HEK293 (cell line): ENCODE measurements at regions not wholly inside any gene's neighbourhood (a gene's known extent, or its start where the extent isn't known, plus 50 kb on each side); places are given as distances from the start of the nearest gene placed in this dataset.

ENCODE experiments used
- CTCF ChIA-PET: fragments of 350-600 bp; formaldehyde crosslinking; extraction: SDS; loops from one replicate; lab custom pipeline; 2021; ENCODE audit warnings: antibody characterized with exemption; lab: Yijun Ruan, JAX
- POLR2A ChIA-PET: fragments of 300-600 bp; formaldehyde crosslinking; extraction: SDS; loops from one replicate; lab custom pipeline; 2020; ENCODE audit warnings: antibody characterized with exemption, inconsistent platforms; lab: Yijun Ruan, JAX
- H3K27ac ChIP-seq: fragments of 200-500 bp; sonication (Bioruptor generic); 2 replicates; pipeline ENCODE4 v1.5.1; 2014; ENCODE audit warnings: low read depth, low read length, control low read depth, inconsistent platforms; ENCODE audit errors: extremely low read depth
- H3K36me3 ChIP-seq, 2 experiments: fragments of 200-500 bp in 1 of 2; sonication (Bioruptor generic) in 1 of 2; 1 replicate in 1 of 2; 2 replicates in 1 of 2; pipeline ENCODE4 v1.5.1; 2014 to 2017; ENCODE audit warnings: inconsistent platforms in 2 of 2, low read length in 2 of 2; ENCODE audit not compliant: control insufficient read depth in 2 of 2, insufficient read depth in 1 of 2
- H3K4me1 ChIP-seq: fragments of 200-500 bp; sonication (Bioruptor generic); 2 replicates; pipeline ENCODE4 v1.5.1; 2014; ENCODE audit warnings: mild to moderate bottlenecking, low read length, inconsistent platforms; ENCODE audit not compliant: control insufficient read depth, insufficient read depth
- H3K4me3 ChIP-seq: 2 replicates; pipeline ENCODE4 v1.5.1; 2011; ENCODE audit warnings: low read depth, mild to moderate bottlenecking, control low read depth, low read length, moderate library complexity
- H3K9me3 ChIP-seq: fragments of 200-500 bp; sonication (Bioruptor generic); 2 replicates; pipeline ENCODE4 v1.5.1; 2014; ENCODE audit warnings: low read depth, low read length, inconsistent platforms; ENCODE audit not compliant: control insufficient read depth, insufficient read depth
- AEBP2 ChIP-seq: fragments of 450-650 bp; formaldehyde crosslinking; IDR thresholded peaks from 2 replicates; pipeline ENCODE4 v1.5.1; 2016; ENCODE audit warnings: missing biosample characterization, missing genetic modification characterization, borderline replicate concordance
- KLF10 ChIP-seq: fragments of 450-650 bp; IDR thresholded peaks from 2 replicates; pipeline ENCODE4 v1.5.1; 2018; ENCODE audit warnings: missing biosample characterization, mild to moderate bottlenecking, missing genetic modification characterization
- OSR2 ChIP-seq: fragments of 450-650 bp; formaldehyde crosslinking; IDR thresholded peaks from 2 replicates; pipeline ENCODE4 v1.5.1; 2016; ENCODE audit warnings: missing biosample characterization, missing genetic modification characterization
- PRDM1 ChIP-seq: fragments of 450-650 bp; formaldehyde crosslinking; IDR thresholded peaks from 2 replicates; pipeline ENCODE4; 2016; ENCODE audit warnings: missing biosample characterization, missing genetic modification characterization
- SP3 ChIP-seq: fragments of 450-650 bp; formaldehyde crosslinking; IDR thresholded peaks from 2 replicates; pipeline ENCODE4 v1.5.1; 2016; ENCODE audit warnings: missing biosample characterization, missing genetic modification characterization
- TSHZ1 ChIP-seq: fragments of 450-650 bp; formaldehyde crosslinking; IDR thresholded peaks from 2 replicates; pipeline ENCODE4 v1.5.1; 2016; ENCODE audit warnings: missing biosample characterization, missing genetic modification characterization, borderline replicate concordance
- ZBTB10 ChIP-seq: fragments of 450-650 bp; formaldehyde crosslinking; IDR thresholded peaks from 2 replicates; pipeline ENCODE4 v1.5.1; 2016; ENCODE audit warnings: missing biosample characterization, missing genetic modification characterization
- ZBTB21 ChIP-seq: fragments of 450-650 bp; formaldehyde crosslinking; IDR thresholded peaks from 2 replicates; pipeline ENCODE4 v1.5.1; 2017; ENCODE audit warnings: missing biosample characterization, missing genetic modification characterization
- ZNF248 ChIP-seq: fragments of 450-650 bp; formaldehyde crosslinking; IDR thresholded peaks from 2 replicates; pipeline ENCODE4 v1.5.1; 2017; ENCODE audit warnings: missing biosample characterization, missing genetic modification characterization
- ZNF449 ChIP-seq: fragments of 450-650 bp; formaldehyde crosslinking; IDR thresholded peaks from 2 replicates; pipeline ENCODE4 v1.5.1; 2017; ENCODE audit warnings: missing biosample characterization, mild to moderate bottlenecking, missing genetic modification characterization, moderate library complexity
- ZNF48 ChIP-seq: fragments of 450-650 bp; formaldehyde crosslinking; IDR thresholded peaks from 2 replicates; pipeline ENCODE4 v1.5.1; 2016; ENCODE audit warnings: missing biosample characterization, missing genetic modification characterization
- ZNF521 ChIP-seq: fragments of 450-650 bp; formaldehyde crosslinking; IDR thresholded peaks from 2 replicates; pipeline ENCODE4 v1.5.1; 2017; ENCODE audit warnings: missing biosample characterization, mild to moderate bottlenecking, missing genetic modification characterization
- ZNF529 ChIP-seq: fragments of 450-650 bp; formaldehyde crosslinking; IDR thresholded peaks from 2 replicates; pipeline ENCODE4 v1.5.1; 2017; ENCODE audit warnings: missing genetic modification characterization, missing biosample characterization; ENCODE audit not compliant: insufficient replicate concordance
- ZNF530 ChIP-seq: fragments of 450-650 bp; formaldehyde crosslinking; IDR thresholded peaks from 2 replicates; pipeline ENCODE4 v1.5.1; 2016; ENCODE audit warnings: low read depth, missing biosample characterization, missing genetic modification characterization
- ZNF600 ChIP-seq: fragments of 450-650 bp; formaldehyde crosslinking; IDR thresholded peaks from 2 replicates; pipeline ENCODE4 v1.5.1; 2016; ENCODE audit warnings: missing biosample characterization, missing genetic modification characterization
- ZNF624 ChIP-seq: fragments of 450-650 bp; formaldehyde crosslinking; IDR thresholded peaks from 2 replicates; pipeline ENCODE4 v1.5.1; 2017; ENCODE audit warnings: missing biosample characterization, missing genetic modification characterization
- ZNF843 ChIP-seq: fragments of 450-650 bp; formaldehyde crosslinking; IDR thresholded peaks from 2 replicates; pipeline ENCODE4 v1.5.1; 2016; ENCODE audit warnings: missing biosample characterization, missing genetic modification characterization
- ZSCAN16 ChIP-seq: fragments of 450-650 bp; formaldehyde crosslinking; IDR thresholded peaks from 2 replicates; pipeline ENCODE4 v1.5.1; 2016; ENCODE audit warnings: missing biosample characterization, missing genetic modification characterization
- ZSCAN23 ChIP-seq: fragments of 450-650 bp; formaldehyde crosslinking; IDR thresholded peaks from 2 replicates; pipeline ENCODE4 v1.5.1; 2016; ENCODE audit warnings: missing biosample characterization, missing genetic modification characterization
- ZSCAN4 ChIP-seq: fragments of 450-650 bp; formaldehyde crosslinking; IDR thresholded peaks from 2 replicates; pipeline ENCODE4 v1.5.1; 2017; ENCODE audit warnings: missing biosample characterization, missing genetic modification characterization
- TF ChIP-seq, protein P1 (sequence below): IDR thresholded peaks from 2 replicates; pipeline ENCODE4 v1.6.1; 2011; ENCODE audit warnings: mild to moderate bottlenecking, low read depth, low read length, borderline replicate concordance
- TF ChIP-seq, protein P2 (sequence below): fragments of 450-650 bp; formaldehyde crosslinking; IDR thresholded peaks from 2 replicates; pipeline ENCODE4 v1.5.1; 2016; ENCODE audit warnings: missing biosample characterization, missing genetic modification characterization

DNA sequence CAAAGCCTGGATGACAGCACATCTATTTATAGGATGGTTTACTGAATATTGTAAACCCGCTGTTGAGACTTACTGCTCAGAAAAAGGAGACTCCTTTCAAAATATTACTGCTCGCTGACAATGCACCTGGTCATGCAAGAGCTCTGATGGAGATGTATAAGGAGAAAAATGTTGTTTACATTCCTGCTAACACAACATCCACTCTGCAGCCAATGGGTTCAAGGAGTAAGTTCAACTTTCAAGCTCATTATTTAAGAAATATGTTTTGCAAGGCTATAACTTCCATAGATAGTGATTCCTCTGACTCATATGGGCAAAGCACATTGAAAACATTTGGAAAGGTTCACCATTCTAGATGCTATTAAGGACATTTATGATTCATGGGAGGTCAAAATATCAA lies 201.7 kb downstream of the SNAPC1 start:
- H3K27ac ChIP-seq = no peak overlapping the region
- TF ChIP-seq AEBP2 (tag by site-specific recombination) (no peak), ZNF530 (no peak), OSR2 (tag by site-specific recombination) (no peak), ZNF624 (tag by site-specific recombination) (no peak), ZNF843 (tag by site-specific recombination) (no peak), TSHZ1 (tag by site-specific recombination) (no peak), PRDM1 (tag by site-specific recombination) (no peak), KLF10 (tag by site-specific recombination) (no peak), ZSCAN4 (tag by site-specific recombination) (no peak), ZNF529 (tag by site-specific recombination) (no peak), ZSCAN16 (tag by site-specific recombination) (no peak), ZNF600 (tag by site-specific recombination) (no peak), ZNF521 (tag by site-specific recombination) (no peak), ZBTB21 (tag by site-specific recombination) (no peak)
- no peak overlapping the region for H3K4me3 ChIP-seq
- POLR2A ChIA-PET = no interaction called here
- no peaks in the 10 kb centered on the region for H3K9me3 ChIP-seq
- H3K36me3 ChIP-seq = no peaks in the 10 kb centered on the region
- no peaks in the 10 kb centered on the region for H3K4me1 ChIP-seq
- CTCF ChIA-PET = interaction anchor here (1.2 kb wide), 1 partner anchor 163 kb away, joined by 6 read pairs; no protein-coding TSS in a partner anchor

DNA sequence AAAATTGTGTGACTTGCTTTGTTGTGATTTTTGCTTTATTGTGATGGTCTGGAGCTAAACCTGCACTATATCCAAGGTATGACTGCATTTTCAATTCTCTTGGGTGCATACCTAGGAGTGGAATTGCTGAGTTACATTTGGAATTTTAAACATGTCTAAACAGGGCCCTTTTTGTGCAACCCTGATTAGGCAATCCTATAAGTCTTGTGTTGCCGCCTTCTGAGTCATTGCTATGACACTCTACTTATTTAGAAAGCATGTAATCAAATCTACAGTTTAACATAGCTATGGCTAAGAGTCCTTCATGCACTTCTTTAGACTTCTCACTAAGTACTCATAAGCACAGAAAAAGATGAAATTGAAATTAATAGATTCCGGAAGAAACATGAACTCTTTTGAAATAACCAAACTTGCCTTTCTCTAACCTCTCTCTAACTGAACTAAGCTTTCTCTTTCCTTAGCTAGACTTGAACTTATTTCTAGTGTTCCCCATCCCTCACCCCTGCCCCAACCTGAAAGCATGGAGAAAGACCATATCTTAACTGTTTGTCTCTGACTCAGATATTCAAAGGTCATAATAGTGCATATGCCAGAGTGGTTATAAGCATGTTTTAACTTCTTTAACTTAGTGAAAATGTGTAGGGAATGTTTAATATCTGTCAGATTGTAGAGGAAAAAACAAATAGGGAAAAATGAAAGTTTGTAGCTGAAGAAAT lies 203.0 kb downstream of the SNAPC1 start:
- Histone ChIP-seq H3K9me3 (no peaks in the 10 kb centered on the region), H3K36me3 (no peaks in the 10 kb centered on the region), H3K27ac (no peak overlapping the region), H3K4me3 (no peak overlapping the region), H3K4me1 (no peaks in the 10 kb centered on the region)
- POLR2A ChIA-PET = no interaction called here
- CTCF ChIA-PET = interaction anchor here (0.6 kb wide), 1 partner anchor 10 kb away, joined by 4 read pairs; no protein-coding TSS in a partner anchor
- no peak for TF ChIP-seq ZBTB10
- no peak for TF ChIP-seq SP3 (tag by site-specific recombination)
- TF ChIP-seq, protein P1, sequence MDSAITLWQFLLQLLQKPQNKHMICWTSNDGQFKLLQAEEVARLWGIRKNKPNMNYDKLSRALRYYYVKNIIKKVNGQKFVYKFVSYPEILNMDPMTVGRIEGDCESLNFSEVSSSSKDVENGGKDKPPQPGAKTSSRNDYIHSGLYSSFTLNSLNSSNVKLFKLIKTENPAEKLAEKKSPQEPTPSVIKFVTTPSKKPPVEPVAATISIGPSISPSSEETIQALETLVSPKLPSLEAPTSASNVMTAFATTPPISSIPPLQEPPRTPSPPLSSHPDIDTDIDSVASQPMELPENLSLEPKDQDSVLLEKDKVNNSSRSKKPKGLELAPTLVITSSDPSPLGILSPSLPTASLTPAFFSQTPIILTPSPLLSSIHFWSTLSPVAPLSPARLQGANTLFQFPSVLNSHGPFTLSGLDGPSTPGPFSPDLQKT = no peak
- TF ChIP-seq ZNF48 = no peak
- no peak for TF ChIP-seq ZNF248 (tag by site-specific recombination)
- TF ChIP-seq, protein P2, sequence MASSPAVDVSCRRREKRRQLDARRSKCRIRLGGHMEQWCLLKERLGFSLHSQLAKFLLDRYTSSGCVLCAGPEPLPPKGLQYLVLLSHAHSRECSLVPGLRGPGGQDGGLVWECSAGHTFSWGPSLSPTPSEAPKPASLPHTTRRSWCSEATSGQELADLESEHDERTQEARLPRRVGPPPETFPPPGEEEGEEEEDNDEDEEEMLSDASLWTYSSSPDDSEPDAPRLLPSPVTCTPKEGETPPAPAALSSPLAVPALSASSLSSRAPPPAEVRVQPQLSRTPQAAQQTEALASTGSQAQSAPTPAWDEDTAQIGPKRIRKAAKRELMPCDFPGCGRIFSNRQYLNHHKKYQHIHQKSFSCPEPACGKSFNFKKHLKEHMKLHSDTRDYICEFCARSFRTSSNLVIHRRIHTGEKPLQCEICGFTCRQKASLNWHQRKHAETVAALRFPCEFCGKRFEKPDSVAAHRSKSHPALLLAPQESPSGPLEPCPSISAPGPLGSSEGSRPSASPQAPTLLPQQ (tag by site-specific recombination) = no peak
- TF ChIP-seq ZSCAN23 (tag by site-specific recombination) = no peak
- TF ChIP-seq ZNF449 = no peak
